Stimulated activated memory B cell treated with anti-CD40 and anti-IgM and Interleukin-4, amounts not matched to agents 10 μg/mL and 1 μg/mL and 100 μg/mL, for 72 hours (primary cell): ENCODE measurements at regions not wholly inside any gene's neighbourhood (a gene's known extent, or its start where the extent isn't known, plus 50 kb on each side); places are given as distances from the start of the nearest gene placed in this dataset.

Experiments
- ATAC-seq: fragments of 150-1000 bp; cut with Tn5 transposase; 2 replicates; pipeline ENCODE4 v1.10.0; 2021
- H3K27ac Mint-ChIP-seq: one replicate; pipeline ENCODE4 v1.8.0; 2022; ENCODE audit warnings: mild to moderate bottlenecking, mixed read lengths
- H3K27me3 Mint-ChIP-seq: one replicate; pipeline ENCODE4 v1.8.0; 2022; ENCODE audit warnings: mixed read lengths
- H3K36me3 Mint-ChIP-seq: one replicate; pipeline ENCODE4 v1.8.0; 2022; ENCODE audit warnings: mixed read lengths
- H3K4me1 Mint-ChIP-seq: one replicate; pipeline ENCODE4 v1.8.0; 2022; ENCODE audit warnings: mixed read lengths
- H3K4me3 Mint-ChIP-seq: one replicate; pipeline ENCODE4 v1.8.0; 2022; ENCODE audit warnings: mild to moderate bottlenecking, moderate library complexity, mixed read lengths
- H3K9me3 Mint-ChIP-seq: one replicate; pipeline ENCODE4 v1.8.0; 2022; ENCODE audit warnings: mixed read lengths

DNA sequence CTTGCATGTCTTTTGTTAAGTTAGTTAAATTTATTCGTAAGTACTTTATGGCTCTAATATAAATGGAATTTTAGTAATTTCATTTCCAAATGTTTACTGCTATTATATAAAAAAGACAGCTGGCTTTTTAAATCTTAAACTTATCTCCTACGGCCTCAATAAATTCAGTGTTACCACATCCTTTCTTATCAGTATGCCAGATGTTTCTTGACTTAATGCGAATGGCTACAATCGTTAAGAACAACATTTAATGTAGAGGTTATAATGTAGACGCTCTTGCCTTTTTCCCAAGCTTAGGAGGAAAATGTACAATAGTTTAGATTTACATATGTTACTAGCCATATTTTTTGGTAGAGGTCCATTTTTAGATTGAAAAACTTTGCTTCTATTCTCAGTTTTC, 659.4 kb downstream of the TENT5A start:
- Mint-ChIP-seq H3K27ac (no peak overlapping the region), H3K9me3 (peaks cover 3% of the 10 kb centered on the region), H3K27me3 (no peaks in the 10 kb centered on the region), H3K36me3 (no peaks in the 10 kb centered on the region), H3K4me3 (no peak overlapping the region), H3K4me1 (no peaks in the 10 kb centered on the region)
- ATAC-seq = no peak

DNA sequence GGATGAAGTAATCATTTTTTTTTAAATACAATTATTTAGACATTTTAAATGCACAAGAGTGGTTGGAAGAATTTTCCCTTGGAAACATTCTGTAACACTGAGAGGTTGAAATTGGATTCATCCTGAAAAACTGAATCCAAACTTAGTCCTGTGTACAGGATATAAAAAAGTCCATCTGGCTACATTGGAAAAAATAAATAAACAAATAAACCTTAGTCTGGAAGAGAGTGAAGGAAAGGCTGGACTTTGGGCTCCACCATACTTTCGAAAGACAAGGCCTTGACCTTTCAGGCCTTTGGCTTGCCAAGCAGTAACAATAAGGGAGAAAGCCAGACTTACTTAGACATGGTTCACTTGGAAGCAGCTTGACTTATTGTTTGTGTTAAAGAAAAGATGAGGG, 664.3 kb downstream of the TENT5A start:
- no peaks in the 10 kb centered on the region for H3K9me3 Mint-ChIP-seq
- H3K27me3 Mint-ChIP-seq = no peaks in the 10 kb centered on the region
- H3K27ac Mint-ChIP-seq = no peak overlapping the region
- no peak overlapping the region for H3K4me3 Mint-ChIP-seq
- no peaks in the 10 kb centered on the region for H3K4me1 Mint-ChIP-seq
- no peaks in the 10 kb centered on the region for H3K36me3 Mint-ChIP-seq
- no peak for ATAC-seq

GRCh38 chr6:81086991-81087390, 665.5 kb downstream of the TENT5A start:
- Mint-ChIP-seq H3K4me3 (no peak overlapping the region), H3K27me3 (no peaks in the 10 kb centered on the region), H3K9me3 (no peaks in the 10 kb centered on the region), H3K36me3 (no peaks in the 10 kb centered on the region), H3K27ac (no peak overlapping the region), H3K4me1 (no peaks in the 10 kb centered on the region)
- ATAC-seq = no peak

DNA sequence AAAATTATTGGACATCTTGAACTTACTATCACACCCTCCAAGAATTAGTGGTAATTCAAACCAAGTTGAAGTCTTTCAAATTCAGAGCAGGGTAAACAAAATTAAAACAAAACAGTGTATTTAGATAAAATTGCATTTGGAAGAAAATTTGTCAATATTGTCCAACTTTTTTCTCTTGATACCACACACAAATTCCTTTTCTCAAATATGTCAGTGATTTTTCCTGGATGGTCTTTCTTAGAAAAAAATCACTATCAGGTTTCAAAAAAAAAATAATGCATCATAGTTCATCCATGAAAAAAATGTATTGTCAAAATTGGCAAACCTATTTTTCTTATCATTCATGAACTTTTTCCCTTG, 667.1 kb downstream of the TENT5A start:
- Mint-ChIP-seq H3K9me3 (no peaks in the 10 kb centered on the region), H3K36me3 (no peaks in the 10 kb centered on the region), H3K27ac (no peak overlapping the region), H3K4me1 (no peaks in the 10 kb centered on the region), H3K27me3 (no peaks in the 10 kb centered on the region), H3K4me3 (no peak overlapping the region)
- ATAC-seq = no peak

- ATAC-seq = no peak
- H3K9me3 Mint-ChIP-seq = no peaks in the 10 kb centered on the region
- H3K27me3 Mint-ChIP-seq = no peaks in the 10 kb centered on the region
- H3K36me3 Mint-ChIP-seq = no peaks in the 10 kb centered on the region
- no peaks in the 10 kb centered on the region for H3K4me1 Mint-ChIP-seq
- H3K27ac Mint-ChIP-seq = no peak overlapping the region
- H3K4me3 Mint-ChIP-seq = no peak overlapping the region
Measured at GRCh38 chr6:81084776-81085430, 667.6 kb downstream of the TENT5A start.

DNA sequence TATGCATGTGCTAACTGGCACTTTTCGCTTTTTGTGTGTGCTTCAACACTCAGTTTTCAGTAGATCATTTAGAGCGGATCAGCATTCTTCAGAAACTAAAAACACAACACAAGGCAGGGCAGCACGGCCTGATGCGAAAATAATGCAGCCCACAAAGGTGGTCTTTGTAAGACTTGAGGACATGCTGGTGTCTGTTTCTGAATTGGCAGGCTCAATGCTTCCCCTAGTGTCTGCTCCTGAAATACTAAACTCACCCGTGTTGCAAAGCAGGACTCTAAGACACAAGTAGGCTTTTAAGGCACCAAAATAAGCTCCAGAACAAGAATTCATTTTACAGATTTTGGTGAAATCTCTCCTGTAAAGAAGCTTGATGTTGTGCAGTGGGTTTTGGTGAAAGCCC, 676.5 kb downstream of the TENT5A start:
- Mint-ChIP-seq H3K36me3 (no peaks in the 10 kb centered on the region), H3K27ac (no peak overlapping the region), H3K9me3 (peaks cover 2% of the 10 kb centered on the region), H3K4me1 (no peaks in the 10 kb centered on the region), H3K27me3 (no peaks in the 10 kb centered on the region), H3K4me3 (no peak overlapping the region)
- ATAC-seq = no peak

- Mint-ChIP-seq H3K27ac (no peak overlapping the region), H3K27me3 (no peaks in the 10 kb centered on the region), H3K36me3 (no peaks in the 10 kb centered on the region), H3K4me1 (no peaks in the 10 kb centered on the region), H3K9me3 (peaks cover 3% of the 10 kb centered on the region), H3K4me3 (no peak overlapping the region)
- ATAC-seq = no peak
Measured at GRCh38 chr6:81073318-81073717, 679.2 kb downstream of the TENT5A start.

GRCh38 chr6:81071121-81071520, 681.4 kb downstream of the TENT5A start:
- no peak for ATAC-seq
- peaks cover 3% of the 10 kb centered on the region for H3K9me3 Mint-ChIP-seq

DNA sequence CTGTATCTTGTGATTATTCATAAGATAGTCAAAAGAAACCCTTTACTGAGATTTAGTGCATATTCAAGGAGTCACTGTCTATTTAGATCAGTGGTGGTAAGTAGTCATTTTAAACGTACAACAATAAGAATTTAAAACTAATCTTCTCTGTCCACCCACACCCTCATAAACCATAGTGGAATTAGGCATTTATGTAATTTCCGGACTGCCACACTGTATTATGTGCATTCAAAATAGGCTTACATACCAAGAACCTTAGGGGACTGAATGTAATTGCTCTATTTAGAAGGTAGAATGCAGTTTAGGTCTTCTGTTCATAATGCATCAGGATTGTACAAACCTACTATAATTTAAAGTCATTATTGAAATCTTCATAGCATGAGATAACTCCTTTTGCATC, 685.4 kb downstream of the TENT5A start:
- no peak overlapping the region for H3K27ac Mint-ChIP-seq
- no peak overlapping the region for H3K4me3 Mint-ChIP-seq
- H3K9me3 Mint-ChIP-seq = peaks cover 3% of the 10 kb centered on the region
- H3K4me1 Mint-ChIP-seq = no peaks in the 10 kb centered on the region
- ATAC-seq = no peak
- H3K27me3 Mint-ChIP-seq = no peaks in the 10 kb centered on the region
- no peaks in the 10 kb centered on the region for H3K36me3 Mint-ChIP-seq

More at GRCh38 chr6:81071121-81071520, 681.4 kb downstream of the TENT5A start:
- Mint-ChIP-seq H3K27ac (no peak overlapping the region), H3K36me3 (no peaks in the 10 kb centered on the region), H3K4me1 (no peaks in the 10 kb centered on the region), H3K4me3 (no peak overlapping the region), H3K27me3 (no peaks in the 10 kb centered on the region)

GRCh38 chr6:81063891-81064290, 688.6 kb downstream of the TENT5A start:
- Mint-ChIP-seq H3K36me3 (no peaks in the 10 kb centered on the region), H3K4me1 (no peaks in the 10 kb centered on the region)

DNA sequence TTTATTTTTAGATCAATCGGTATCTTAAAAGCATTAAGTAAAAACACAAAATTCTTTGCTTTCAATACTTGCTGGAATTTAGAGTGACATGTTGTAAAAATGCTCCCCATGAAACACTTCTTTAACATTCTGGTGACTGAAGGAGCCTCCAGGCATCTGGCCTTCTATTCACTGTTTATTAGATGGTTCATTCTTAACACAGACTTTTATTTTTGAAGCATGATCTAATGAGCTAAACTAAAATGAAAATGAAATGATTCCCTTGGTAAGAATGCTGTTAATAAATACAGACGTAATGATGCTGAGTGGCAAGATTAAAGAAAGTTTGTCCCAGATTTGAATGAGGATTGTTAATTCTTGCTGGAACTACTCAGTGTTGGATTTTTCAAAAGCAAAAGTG, 698.4 kb downstream of the TENT5A start:
- Mint-ChIP-seq H3K27me3 (no peaks in the 10 kb centered on the region), H3K36me3 (no peaks in the 10 kb centered on the region), H3K9me3 (no peaks in the 10 kb centered on the region), H3K4me3 (no peak overlapping the region), H3K4me1 (no peaks in the 10 kb centered on the region), H3K27ac (no peak overlapping the region)
- ATAC-seq = no peak

More at GRCh38 chr6:81063891-81064290, 688.6 kb downstream of the TENT5A start:
- H3K27ac Mint-ChIP-seq = no peak overlapping the region
- no peaks in the 10 kb centered on the region for H3K9me3 Mint-ChIP-seq
- H3K4me3 Mint-ChIP-seq = no peak overlapping the region
- ATAC-seq = no peak
- no peaks in the 10 kb centered on the region for H3K27me3 Mint-ChIP-seq

- no peak overlapping the region for H3K27ac Mint-ChIP-seq
- H3K9me3 Mint-ChIP-seq = peaks cover 2% of the 10 kb centered on the region
- no peaks in the 10 kb centered on the region for H3K27me3 Mint-ChIP-seq
- no peaks in the 10 kb centered on the region for H3K36me3 Mint-ChIP-seq
- no peak overlapping the region for H3K4me3 Mint-ChIP-seq
- no peaks in the 10 kb centered on the region for H3K4me1 Mint-ChIP-seq
- no peak for ATAC-seq
Measured at GRCh38 chr6:81051952-81052351, 700.5 kb downstream of the TENT5A start.

DNA sequence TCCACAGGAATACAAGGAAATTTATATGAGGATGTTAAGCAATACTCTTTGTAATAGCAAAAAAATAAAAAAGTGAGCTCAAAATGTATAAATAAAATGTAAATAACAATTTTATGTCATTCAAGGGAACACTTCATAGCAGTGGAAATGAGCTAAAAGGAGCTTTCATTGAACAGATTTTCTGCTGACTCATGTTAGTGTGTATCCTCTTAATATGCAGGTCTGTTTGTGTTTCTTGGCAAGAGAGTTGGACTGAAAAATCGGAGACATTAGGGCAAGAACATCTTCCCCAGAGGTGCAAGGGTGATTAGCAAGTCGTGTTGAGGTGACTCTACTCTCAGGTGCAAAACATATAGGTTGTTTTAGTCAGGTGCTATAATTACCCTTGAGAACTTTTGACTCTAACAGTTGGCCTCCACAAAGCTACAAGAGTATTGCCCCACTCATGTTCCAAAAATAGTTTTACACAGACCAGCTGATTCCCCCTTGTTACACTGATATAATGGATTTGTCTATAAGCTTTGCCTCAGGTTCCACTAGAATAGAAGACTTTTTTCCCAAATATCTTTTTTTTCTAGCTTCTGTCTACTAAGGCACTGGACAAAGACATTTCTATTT, 702.9 kb downstream of the TENT5A start:
- H3K36me3 Mint-ChIP-seq = no peaks in the 10 kb centered on the region
- H3K4me3 Mint-ChIP-seq = no peak overlapping the region
- no peak overlapping the region for H3K27ac Mint-ChIP-seq
- no peaks in the 10 kb centered on the region for H3K4me1 Mint-ChIP-seq
- no peak for ATAC-seq
- peaks cover 2% of the 10 kb centered on the region for H3K9me3 Mint-ChIP-seq
- no peaks in the 10 kb centered on the region for H3K27me3 Mint-ChIP-seq

DNA sequence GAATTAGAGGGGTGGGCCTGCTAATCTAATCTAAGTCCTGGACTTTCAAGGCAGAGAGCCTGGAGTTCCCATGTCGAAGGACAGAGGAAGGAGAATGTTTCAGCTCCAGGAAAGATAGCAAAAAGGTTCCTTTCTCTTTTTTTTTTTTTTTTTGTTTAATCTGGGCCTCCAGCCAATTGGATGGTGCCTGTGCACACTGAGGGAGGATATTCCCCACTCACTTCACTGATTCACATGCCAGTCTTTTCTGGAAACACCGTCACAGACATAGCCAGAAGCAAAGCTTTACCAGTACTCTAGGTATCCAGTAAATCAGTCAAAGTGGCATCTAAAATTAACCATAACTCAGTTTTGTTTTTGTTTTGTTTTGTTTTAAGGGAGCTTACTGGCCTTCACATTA, 721.1 kb downstream of the TENT5A start:
- H3K4me3 Mint-ChIP-seq = no peak overlapping the region
- H3K4me1 Mint-ChIP-seq = no peaks in the 10 kb centered on the region
- ATAC-seq = no peak
- H3K9me3 Mint-ChIP-seq = no peaks in the 10 kb centered on the region
- no peaks in the 10 kb centered on the region for H3K27me3 Mint-ChIP-seq
- H3K27ac Mint-ChIP-seq = no peak overlapping the region
- H3K36me3 Mint-ChIP-seq = no peaks in the 10 kb centered on the region

GRCh38 chr6:81026041-81026553, 726.4 kb downstream of the TENT5A start:
- Mint-ChIP-seq H3K4me3 (no peak overlapping the region), H3K36me3 (no peaks in the 10 kb centered on the region), H3K27me3 (no peaks in the 10 kb centered on the region), H3K27ac (no peak overlapping the region), H3K9me3 (no peaks in the 10 kb centered on the region), H3K4me1 (no peaks in the 10 kb centered on the region)
- ATAC-seq = no peak

DNA sequence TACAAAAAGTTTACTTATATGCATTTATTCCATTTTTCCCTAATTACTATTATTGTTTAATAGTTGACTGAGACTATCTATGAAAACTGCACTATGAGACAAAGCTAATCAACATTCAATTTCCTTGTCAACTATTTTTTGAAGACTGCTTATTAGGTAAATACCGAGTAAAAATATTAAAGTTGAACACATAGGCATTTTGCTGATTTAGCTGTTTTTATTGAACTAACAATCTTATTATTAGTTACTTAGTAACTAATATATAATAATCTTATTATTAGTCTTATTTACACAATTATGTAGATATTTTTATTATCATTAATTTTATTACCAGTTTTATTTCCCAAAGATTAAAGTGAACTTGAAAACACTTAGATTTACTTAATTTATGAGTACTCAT, 728.8 kb downstream of the TENT5A start:
- ATAC-seq = no peak
- Mint-ChIP-seq H3K27ac (no peak overlapping the region), H3K4me3 (no peak overlapping the region), H3K27me3 (no peaks in the 10 kb centered on the region), H3K9me3 (no peaks in the 10 kb centered on the region), H3K4me1 (no peaks in the 10 kb centered on the region), H3K36me3 (no peaks in the 10 kb centered on the region)
